ENCODE measurements at regions not wholly inside any gene's neighbourhood (a gene's known extent, or its start where the extent isn't known, plus 50 kb on each side); places are given as distances from the start of the nearest gene placed in this dataset.
"Not testable (repeated sequence)": the region's sequence is repeated elsewhere in the genome, so short reads cannot be mapped to it uniquely, and the experiment has no call there.

GRCh38 chr12:83664650-83665049 lies 977.9 kb downstream of the TMTC2 start:
- DNase-seq: no peak

GRCh38 chr12:83660727-83661358 lies 974.1 kb downstream of the TMTC2 start:
- no peak for DNase-seq

GRCh38 chr12:83659321-83659720 lies 972.6 kb downstream of the TMTC2 start:
- no peak for DNase-seq

- no peak for DNase-seq
These were observed 969.3 kb downstream of the TMTC2 start for GRCh38 chr12:83656004-83656403.

- DNase-seq: no peak
These were observed 955.5 kb downstream of the TMTC2 start for GRCh38 chr12:83642205-83642604.

GRCh38 chr12:83641789-83642188 lies 955.1 kb downstream of the TMTC2 start:
- DNase-seq: no peak

GRCh38 chr12:83634726-83635267 lies 948.1 kb downstream of the TMTC2 start:
- no peak for DNase-seq

GRCh38 chr12:83630526-83630925 lies 943.8 kb downstream of the TMTC2 start:
- DNase-seq: no peak

- DNase-seq: no peak
These were observed 943.2 kb downstream of the TMTC2 start for GRCh38 chr12:83629931-83630330.

- DNase-seq: no peak
These were observed 935.5 kb downstream of the TMTC2 start for GRCh38 chr12:83622205-83622604.

GRCh38 chr12:83619973-83620372 lies 933.3 kb downstream of the TMTC2 start:
- no peak for DNase-seq

- no peak for DNase-seq
These were observed 928.4 kb downstream of the TMTC2 start for GRCh38 chr12:83615152-83615551.

- no peak for DNase-seq
These were observed 926.9 kb downstream of the TMTC2 start for GRCh38 chr12:83613586-83614110.

- DNase-seq: no peak
These were observed 916.4 kb downstream of the TMTC2 start for GRCh38 chr12:83603106-83603505.

GRCh38 chr12:83575326-83575725 lies 888.6 kb downstream of the TMTC2 start:
- DNase-seq: no peak

GRCh38 chr12:83574142-83574541 lies 887.4 kb downstream of the TMTC2 start:
- DNase-seq: no peak

GRCh38 chr12:83573671-83574070 lies 887.0 kb downstream of the TMTC2 start:
- no peak for DNase-seq

GRCh38 chr12:83559650-83560049 lies 872.9 kb downstream of the TMTC2 start:
- no peak for DNase-seq

- DNase-seq: not testable (repeated sequence)
These were observed 869.3 kb downstream of the TMTC2 start for GRCh38 chr12:83556040-83556439.

- DNase-seq: no peak
These were observed 854.7 kb downstream of the TMTC2 start for GRCh38 chr12:83541446-83541845.

GRCh38 chr12:83538361-83538965 lies 851.8 kb downstream of the TMTC2 start:
- DNase-seq: no peak

GRCh38 chr12:83537428-83538053 lies 850.8 kb downstream of the TMTC2 start:
- DNase-seq: no peak

- DNase-seq: no peak
These were observed 849.8 kb downstream of the TMTC2 start for GRCh38 chr12:83536496-83536895.

GRCh38 chr12:83528571-83528970 lies 841.9 kb downstream of the TMTC2 start:
- no peak for DNase-seq
